ENCODE measurements at regions not wholly inside any gene's neighbourhood (a gene's known extent, or its start where the extent isn't known, plus 50 kb on each side); places are given as distances from the start of the nearest gene placed in this dataset.

DNA sequence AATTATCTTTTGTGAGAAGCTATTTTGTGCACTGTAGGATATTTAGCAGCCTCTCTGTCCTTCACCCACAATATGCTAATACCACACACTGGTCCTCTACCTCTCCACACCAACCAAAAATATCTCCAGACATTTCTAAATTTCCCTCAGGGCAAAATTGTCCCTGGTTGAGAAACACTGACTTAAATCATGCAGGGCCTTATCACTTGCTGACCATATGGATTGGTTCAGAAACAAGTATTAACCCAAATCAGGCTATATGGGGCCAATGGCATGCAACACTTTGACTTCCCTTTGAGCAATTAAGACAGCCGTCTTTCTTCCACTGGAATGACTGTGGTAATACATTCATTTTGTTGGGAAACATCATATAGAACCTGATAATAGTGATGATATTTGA lies 251.1 kb downstream of the CNTN3 start:
- TF ChIP-seq, protein P1, sequence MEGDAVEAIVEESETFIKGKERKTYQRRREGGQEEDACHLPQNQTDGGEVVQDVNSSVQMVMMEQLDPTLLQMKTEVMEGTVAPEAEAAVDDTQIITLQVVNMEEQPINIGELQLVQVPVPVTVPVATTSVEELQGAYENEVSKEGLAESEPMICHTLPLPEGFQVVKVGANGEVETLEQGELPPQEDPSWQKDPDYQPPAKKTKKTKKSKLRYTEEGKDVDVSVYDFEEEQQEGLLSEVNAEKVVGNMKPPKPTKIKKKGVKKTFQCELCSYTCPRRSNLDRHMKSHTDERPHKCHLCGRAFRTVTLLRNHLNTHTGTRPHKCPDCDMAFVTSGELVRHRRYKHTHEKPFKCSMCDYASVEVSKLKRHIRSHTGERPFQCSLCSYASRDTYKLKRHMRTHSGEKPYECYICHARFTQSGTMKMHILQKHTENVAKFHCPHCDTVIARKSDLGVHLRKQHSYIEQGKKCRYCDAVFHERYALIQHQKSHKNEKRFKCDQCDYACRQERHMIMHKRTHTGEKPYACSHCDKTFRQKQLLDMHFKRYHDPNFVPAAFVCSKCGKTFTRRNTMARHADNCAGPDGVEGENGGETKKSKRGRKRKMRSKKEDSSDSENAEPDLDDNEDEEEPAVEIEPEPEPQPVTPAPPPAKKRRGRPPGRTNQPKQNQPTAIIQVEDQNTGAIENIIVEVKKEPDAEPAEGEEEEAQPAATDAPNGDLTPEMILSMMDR (IDR thresholded peaks at IDR 0.05; ENCODE audit: extremely low read depth, low read depth, low read length) = no peak
- Histone ChIP-seq H3K27me3 (ENCODE audit: insufficient read depth, low read length) (no peaks in the 10 kb centered on the region), H3K4me3 (ENCODE audit: insufficient read depth, low read length) (no peak overlapping the region), H3K27ac (ENCODE audit: low read depth, low read length) (no peak overlapping the region), H3K36me3 (ENCODE audit: insufficient read depth, low read length) (no peaks in the 10 kb centered on the region), H3K79me2 (ENCODE audit: insufficient read depth, low read length) (no peaks in the 10 kb centered on the region), H3K9me3 (ENCODE audit: low read depth, low read length) (no peaks in the 10 kb centered on the region), H2AFZ (ENCODE audit: low read length) (no peak overlapping the region), H3K4me1 (ENCODE audit: insufficient read depth, low read length) (no peaks in the 10 kb centered on the region), H4K20me1 (ENCODE audit: insufficient read depth, low read length) (no peaks in the 10 kb centered on the region), H3K4me2 (ENCODE audit: insufficient read depth, low read length) (no peak overlapping the region)
- DNase-seq (ENCODE audit: insufficient read length, low spot score, missing footprints) = no peak

DNA sequence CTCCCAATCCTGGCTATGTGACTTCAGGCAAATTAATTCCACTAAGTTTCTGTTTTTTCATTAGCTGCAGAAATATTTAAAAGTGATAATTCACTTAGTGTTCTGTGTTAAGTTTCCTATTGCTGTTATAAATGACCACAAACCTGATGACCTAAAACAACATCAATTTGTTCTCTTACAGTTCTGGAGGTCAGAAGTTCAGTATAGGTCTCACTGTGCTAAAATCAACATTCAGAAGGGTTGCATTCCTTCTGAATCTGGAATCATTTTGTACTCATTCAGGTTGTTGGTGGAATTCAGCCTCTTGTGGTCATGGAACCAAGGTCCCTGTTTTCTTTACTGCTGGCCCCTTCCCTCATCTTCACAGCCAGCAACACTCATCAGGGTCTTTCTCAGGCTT lies 254.1 kb downstream of the CNTN3 start:
- no peak for DNase-seq (ENCODE audit: insufficient read length, low spot score, missing footprints)
- Histone ChIP-seq H3K4me1 (ENCODE audit: insufficient read depth, low read length) (no peaks in the 10 kb centered on the region), H3K4me2 (ENCODE audit: insufficient read depth, low read length) (no peak overlapping the region)

DNA sequence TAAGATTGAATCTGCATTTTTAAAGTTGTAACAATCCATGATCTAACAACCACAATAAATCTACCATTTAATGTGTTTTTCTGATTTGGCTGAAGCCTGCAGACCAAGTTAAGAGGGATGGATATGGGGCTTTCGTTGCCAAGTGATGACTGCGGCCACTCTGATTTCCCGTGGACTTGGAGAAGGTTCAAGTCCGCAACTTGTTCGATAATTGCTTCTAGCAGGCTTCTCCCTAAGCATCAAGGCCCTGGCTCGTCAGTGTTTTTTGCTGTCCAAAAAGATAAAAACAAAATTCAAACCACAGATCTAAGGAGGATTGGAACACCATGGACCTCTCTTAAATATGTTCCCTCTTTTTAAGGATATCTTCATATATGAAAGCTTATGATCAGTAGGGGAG lies 256.6 kb downstream of the CNTN3 start:
- Histone ChIP-seq H3K9me3 (ENCODE audit: low read depth, low read length) (no peaks in the 10 kb centered on the region), H4K20me1 (ENCODE audit: insufficient read depth, low read length) (no peaks in the 10 kb centered on the region), H3K27ac (ENCODE audit: low read depth, low read length) (no peak overlapping the region), H2AFZ (ENCODE audit: low read length) (no peak overlapping the region), H3K4me1 (ENCODE audit: insufficient read depth, low read length) (no peaks in the 10 kb centered on the region), H3K4me2 (ENCODE audit: insufficient read depth, low read length) (no peak overlapping the region), H3K79me2 (ENCODE audit: insufficient read depth, low read length) (no peaks in the 10 kb centered on the region), H3K27me3 (ENCODE audit: insufficient read depth, low read length) (no peaks in the 10 kb centered on the region), H3K36me3 (ENCODE audit: insufficient read depth, low read length) (no peaks in the 10 kb centered on the region), H3K4me3 (ENCODE audit: insufficient read depth, low read length) (no peak overlapping the region)
- TF ChIP-seq, protein P1 (IDR thresholded peaks at IDR 0.05; ENCODE audit: extremely low read depth, low read depth, low read length) = no peak
- DNase-seq (ENCODE audit: insufficient read length, low spot score, missing footprints) = no peak

More for the DNA sequence above, 254.1 kb downstream of the CNTN3 start:
- H3K27me3 ChIP-seq (ENCODE audit: insufficient read depth, low read length) = no peaks in the 10 kb centered on the region
- no peaks in the 10 kb centered on the region for H4K20me1 ChIP-seq (ENCODE audit: insufficient read depth, low read length)
- no peaks in the 10 kb centered on the region for H3K9me3 ChIP-seq (ENCODE audit: low read depth, low read length)
- no peak overlapping the region for H2AFZ ChIP-seq (ENCODE audit: low read length)
- TF ChIP-seq, protein P1 (IDR thresholded peaks at IDR 0.05; ENCODE audit: extremely low read depth, low read depth, low read length) = no peak
- no peak overlapping the region for H3K4me3 ChIP-seq (ENCODE audit: insufficient read depth, low read length)
- H3K36me3 ChIP-seq (ENCODE audit: insufficient read depth, low read length) = no peaks in the 10 kb centered on the region
- H3K79me2 ChIP-seq (ENCODE audit: insufficient read depth, low read length) = no peaks in the 10 kb centered on the region
- no peak overlapping the region for H3K27ac ChIP-seq (ENCODE audit: low read depth, low read length)

DNA sequence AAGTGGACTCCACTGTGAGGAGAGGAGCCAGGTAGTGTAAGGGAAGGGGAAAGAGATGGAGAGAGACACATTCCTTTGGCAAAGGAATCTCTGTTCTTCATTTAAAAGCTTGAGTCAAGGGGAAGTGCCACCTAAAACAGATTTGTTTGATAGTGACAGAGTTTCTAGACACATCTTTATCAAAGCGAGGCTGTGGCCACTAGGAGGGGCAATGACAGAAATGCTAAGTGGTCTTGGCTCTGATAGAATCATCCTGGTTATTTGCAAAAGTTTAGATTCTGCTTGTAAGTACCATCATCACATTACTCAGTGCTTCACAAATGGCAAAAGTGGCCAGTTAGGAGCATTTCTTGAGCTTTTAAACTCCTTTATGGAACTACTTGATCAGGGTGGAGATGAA lies 261.4 kb downstream of the CNTN3 start:
- H3K79me2 ChIP-seq (ENCODE audit: insufficient read depth, low read length) = no peaks in the 10 kb centered on the region
- peaks cover 3% of the 10 kb centered on the region for H3K9me3 ChIP-seq (ENCODE audit: low read depth, low read length)
- H3K27me3 ChIP-seq (ENCODE audit: insufficient read depth, low read length) = no peaks in the 10 kb centered on the region
- no peak for DNase-seq (ENCODE audit: insufficient read length, low spot score, missing footprints)
- no peak overlapping the region for H3K27ac ChIP-seq (ENCODE audit: low read depth, low read length)
- no peak overlapping the region for H3K4me3 ChIP-seq (ENCODE audit: insufficient read depth, low read length)
- H2AFZ ChIP-seq (ENCODE audit: low read length) = no peak overlapping the region
- no peak overlapping the region for H3K4me2 ChIP-seq (ENCODE audit: insufficient read depth, low read length)
- no peaks in the 10 kb centered on the region for H3K4me1 ChIP-seq (ENCODE audit: insufficient read depth, low read length)
- H4K20me1 ChIP-seq (ENCODE audit: insufficient read depth, low read length) = no peaks in the 10 kb centered on the region
- no peaks in the 10 kb centered on the region for H3K36me3 ChIP-seq (ENCODE audit: insufficient read depth, low read length)
- TF ChIP-seq, protein P1 (IDR thresholded peaks at IDR 0.05; ENCODE audit: extremely low read depth, low read depth, low read length) = no peak

Data from osteoblast (primary cell).